Smooth muscle cell (in vitro differentiated cells): ENCODE measurements at regions not wholly inside any gene's neighbourhood (a gene's known extent, or its start where the extent isn't known, plus 50 kb on each side); places are given as distances from the start of the nearest gene placed in this dataset.
A peak's percentile ranks its signal among the peaks of the same experiment; 100 is the strongest.

Experiments
- DNase-seq: peaks from one replicate; lab custom pipeline; 2025; ENCODE audit not compliant: unreplicated experiment; lab: John Stamatoyannopoulos, UW
- H2AFZ ChIP-seq: fragments of 200-600 bp; sonication (generic); 2 replicates; pipeline ENCODE4 v1.6.0; 2016; ENCODE audit warnings: antibody characterized with exemption, low read depth, mild to moderate bottlenecking
- H3F3A ChIP-seq: fragments of 200-600 bp; sonication (generic); 2 replicates; pipeline ENCODE4 v1.6.0; 2017; ENCODE audit warnings: antibody characterized with exemption, low read depth
- H3K27ac ChIP-seq: fragments of 200-600 bp; sonication (generic); 2 replicates; pipeline ENCODE4 v1.5.1; 2016; ENCODE audit warnings: low read depth, mild to moderate bottlenecking
- H3K27me3 ChIP-seq: fragments of 200-600 bp; sonication (generic); 2 replicates; pipeline ENCODE4 v1.6.1; 2016; ENCODE audit warnings: low read depth, mild to moderate bottlenecking
- H3K36me3 ChIP-seq: fragments of 200-600 bp; sonication (generic); 2 replicates; pipeline ENCODE4 v1.5.1; 2016; ENCODE audit warnings: low read depth
- H3K4me1 ChIP-seq: fragments of 200-600 bp; sonication (generic); 2 replicates; pipeline ENCODE4 v1.5.1; 2016; ENCODE audit warnings: low read depth
- H3K4me2 ChIP-seq: fragments of 200-600 bp; sonication (generic); 2 replicates; pipeline ENCODE4 v1.6.0; 2016; ENCODE audit warnings: mild to moderate bottlenecking
- H3K4me3 ChIP-seq: fragments of 200-600 bp; sonication (generic); 2 replicates; pipeline ENCODE4 v1.5.1; 2016; ENCODE audit warnings: mild to moderate bottlenecking
- H3K79me2 ChIP-seq: fragments of 200-600 bp; sonication (generic); 2 replicates; pipeline ENCODE4 v1.6.0; 2016; ENCODE audit warnings: low read depth, mild to moderate bottlenecking
- H3K9ac ChIP-seq: fragments of 200-600 bp; sonication (generic); 2 replicates; pipeline ENCODE4 v1.6.0; 2016; ENCODE audit warnings: low read depth
- H3K9me3 ChIP-seq: fragments of 200-600 bp; sonication (generic); replicated peaks from 2 replicates; pipeline ENCODE4 v1.5.1; 2016; ENCODE audit warnings: low read depth
- H4K20me1 ChIP-seq: fragments of 200-600 bp; sonication (generic); 2 replicates; pipeline ENCODE4 v1.6.0; 2016; ENCODE audit warnings: low read depth
- CTCF ChIP-seq: fragments of 200-600 bp; sonication (generic); IDR thresholded peaks from 2 replicates; pipeline ENCODE4 v1.5.1; 2017; ENCODE audit warnings: borderline replicate concordance, mild to moderate bottlenecking, antibody characterized with exemption; ENCODE audit not compliant: insufficient read depth, poor library complexity, severe bottlenecking
- WGBS: methylation state at CpG from one replicate; pipeline ENCODE4 v1.1.7; 2016; ENCODE audit warnings: low lambda C conversion rate; 5-methylcytosine and 5-hydroxymethylcytosine counted together

DNA sequence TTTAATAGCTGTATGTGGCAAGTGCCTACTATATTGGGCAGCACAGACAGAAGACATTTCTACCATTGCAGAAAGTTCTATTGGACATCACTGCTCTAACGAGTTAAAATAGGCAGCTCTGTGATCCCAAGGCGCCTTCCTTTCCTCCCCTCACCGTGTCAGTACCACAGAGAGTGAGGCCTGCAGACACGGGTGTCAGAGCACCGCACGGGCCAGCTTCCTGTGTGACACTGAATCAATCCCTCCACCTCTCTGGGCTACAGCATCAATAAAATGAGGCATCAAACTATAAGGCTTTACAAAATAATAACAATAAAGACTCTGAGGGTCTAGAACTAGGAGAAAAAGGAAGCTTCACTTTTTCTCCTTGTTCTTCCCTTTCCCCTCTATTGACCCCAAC, 246.7 kb downstream of the FOXD2 start:
- TF ChIP-seq CTCF = no peak
- H3F3A ChIP-seq = no peaks in the 10 kb centered on the region

DNA sequence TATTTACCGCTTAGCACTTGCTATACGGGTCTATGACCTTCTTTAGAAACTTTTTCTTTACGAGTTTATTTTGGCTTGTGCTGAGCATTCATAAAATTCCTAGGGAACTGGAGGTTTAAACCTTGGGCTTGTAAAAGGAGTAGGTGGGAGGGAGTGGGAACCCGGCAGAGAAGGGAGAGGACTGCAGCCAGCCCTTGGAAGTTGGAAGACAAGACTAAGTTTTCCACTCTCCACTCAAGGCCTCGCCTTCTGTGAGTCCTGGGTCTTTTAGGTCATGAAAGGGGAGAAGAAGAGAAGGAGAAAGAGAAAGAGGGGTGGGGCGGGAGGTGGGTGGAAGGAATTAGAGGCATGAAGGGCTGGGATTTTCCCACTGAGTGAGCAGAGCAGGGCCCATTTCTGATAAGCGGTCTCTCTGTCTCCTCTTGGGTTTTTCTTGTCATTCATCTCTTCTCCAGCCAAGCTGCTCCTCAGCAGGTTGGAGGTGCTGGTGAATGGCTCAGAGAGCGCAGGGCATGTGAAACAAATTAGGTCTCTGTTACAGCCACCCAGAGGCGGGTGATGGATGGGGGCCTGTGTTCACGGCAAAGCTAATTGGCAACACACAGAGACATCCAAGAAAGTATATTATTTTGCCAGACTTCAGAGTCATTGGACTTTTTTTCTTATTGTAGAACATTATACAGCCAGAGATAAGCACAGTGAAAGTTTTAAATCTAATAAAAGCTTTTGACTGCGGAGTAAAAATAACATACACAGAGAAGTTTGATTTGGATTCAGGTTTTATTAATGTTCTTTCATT, 247.3 kb downstream of the FOXD2 start:
- peaks cover 31% of the 10 kb centered on the region for H3K27me3 ChIP-seq
- no peaks in the 10 kb centered on the region for H3K9me3 ChIP-seq
- H3K4me2 ChIP-seq = peak overlapping the region; percentile 29
- no peak for TF ChIP-seq CTCF
- H3K27ac ChIP-seq = no peak overlapping the region
- H3K4me3 ChIP-seq = no peak overlapping the region
- no peaks in the 10 kb centered on the region for H4K20me1 ChIP-seq
- H3K9ac ChIP-seq = no peak overlapping the region
- H3F3A ChIP-seq = no peaks in the 10 kb centered on the region
- no peak for DNase-seq
- WGBS = 57% methylated on average over 11 of the region's 11 CpGs
- no peak overlapping the region for H2AFZ ChIP-seq
- H3K36me3 ChIP-seq = no peaks in the 10 kb centered on the region
- no peaks in the 10 kb centered on the region for H3K79me2 ChIP-seq
- H3K4me1 ChIP-seq = peaks cover 49% of the 10 kb centered on the region

More for the DNA sequence above, 246.7 kb downstream of the FOXD2 start:
- Histone ChIP-seq H3K79me2 (no peaks in the 10 kb centered on the region), H3K4me1 (peaks cover 43% of the 10 kb centered on the region), H3K4me3 (no peak overlapping the region), H4K20me1 (no peaks in the 10 kb centered on the region), H3K36me3 (no peaks in the 10 kb centered on the region), H3K27ac (no peak overlapping the region), H2AFZ (no peak overlapping the region), H3K4me2 (peak overlapping the region; percentile 29), H3K27me3 (peaks cover 28% of the 10 kb centered on the region), H3K9ac (no peak overlapping the region), H3K9me3 (no peaks in the 10 kb centered on the region)
- 87% methylated on average over 6 of the region's 6 CpGs for WGBS
- no peak for DNase-seq

DNA sequence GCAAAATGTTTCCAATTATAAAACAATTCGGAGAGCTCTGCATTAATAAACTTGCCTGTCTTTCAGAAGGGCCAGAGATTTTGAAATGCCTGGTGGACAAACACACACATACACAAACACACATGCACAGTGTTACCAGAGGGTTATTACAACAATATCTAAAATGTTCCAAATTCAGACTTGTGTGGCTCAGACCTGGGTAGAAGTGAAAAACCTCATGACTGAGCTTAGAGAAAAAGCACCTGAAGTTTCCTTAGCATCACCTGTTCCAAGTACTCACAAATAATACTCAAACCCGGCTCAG, 247.9 kb downstream of the FOXD2 start:
- Histone ChIP-seq H3K4me3 (no peak overlapping the region), H2AFZ (no peak overlapping the region), H3K79me2 (no peaks in the 10 kb centered on the region), H3K4me2 (no peak overlapping the region), H3K4me1 (peaks cover 51% of the 10 kb centered on the region), H3K36me3 (no peaks in the 10 kb centered on the region), H3F3A (no peaks in the 10 kb centered on the region), H3K9me3 (no peaks in the 10 kb centered on the region), H3K27ac (no peak overlapping the region), H4K20me1 (no peaks in the 10 kb centered on the region), H3K27me3 (peaks cover 34% of the 10 kb centered on the region), H3K9ac (no peak overlapping the region)
- DNase-seq = no peak
- no peak for TF ChIP-seq CTCF
- WGBS = 97% methylated on average over 2 of the region's 2 CpGs
